Body of pancreas (tissue), 4 donors: ENCODE measurements at regions not wholly inside any gene's neighbourhood (a gene's known extent, or its start where the extent isn't known, plus 50 kb on each side); places are given as distances from the start of the nearest gene placed in this dataset.

ENCODE experiments used
- CTCF ChIP-seq, 7 experiments: fragments of 450-650 bp in 4 of 7; fragments of 200-600 bp in 3 of 7; sonication (generic) in 3 of 7; IDR thresholded peaks; one replicate each; pipeline ENCODE4 v1.5.1; 2016 to 2019; ENCODE audit warnings: antibody characterized with exemption in 7 of 7
- POLR2A ChIP-seq, 3 donors: fragments of 450-650 bp; IDR thresholded peaks; one replicate each; pipeline ENCODE4 v1.6.1; 2016; ENCODE audit warnings: antibody characterized with exemption in 3 of 3, mild to moderate bottlenecking in 2 of 3

DNA sequence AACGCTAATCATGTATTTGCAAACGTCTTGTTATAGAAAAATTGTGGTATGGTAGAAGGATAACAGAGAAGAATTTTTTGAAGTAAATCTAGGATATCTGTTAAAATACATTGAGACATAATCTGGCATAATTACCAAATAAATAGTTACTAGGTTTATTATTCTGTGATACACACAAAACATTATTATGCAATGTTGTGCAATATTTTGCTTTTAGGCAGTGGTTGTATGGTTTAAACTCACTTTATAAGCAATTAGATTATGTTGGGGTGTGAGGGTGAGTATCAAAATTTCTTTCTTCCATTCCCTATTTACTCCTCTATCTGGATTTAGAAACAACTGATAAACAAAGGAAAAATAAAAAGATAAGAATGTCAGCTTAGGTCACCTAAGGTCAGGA lies 385.6 kb downstream of the SLITRK6 start:
- TF ChIP-seq CTCF (IDR thresholded peaks at IDR 0.05) (no peak), POLR2A (IDR thresholded peaks at IDR 0.05) (no peak)
